ENCODE measurements at regions not wholly inside any gene's neighbourhood (a gene's known extent, or its start where the extent isn't known, plus 50 kb on each side); places are given as distances from the start of the nearest gene placed in this dataset.

GRCh38 chr1:234932106-234932505 is 196.5 kb downstream of the TOMM20 start:
- peak in 1 of 3 donors; percentile 32 for DNase-seq
- Histone ChIP-seq H3K36me3 (no peaks in the 10 kb centered on the region), H3K27me3 (no peaks in the 10 kb centered on the region), H3K9me3 (no peaks in the 10 kb centered on the region), H3K27ac (no peak overlapping the region), H3K4me3 (no peak overlapping the region), H3K4me1 (peaks cover 0 to 10% (median 4%) of the 10 kb centered on the region in 4 donors)
- no peak for TF ChIP-seq POLR2A (IDR thresholded peaks at IDR 0.05)
- TF ChIP-seq CTCF (IDR thresholded peaks at IDR 0.05) = no peak

- Histone ChIP-seq H3K27me3 (no peaks in the 10 kb centered on the region), H3K4me1 (peaks cover 0 to 15% (median 5%) of the 10 kb centered on the region in 4 donors), H3K4me3 (no peak overlapping the region), H3K36me3 (no peaks in the 10 kb centered on the region), H3K27ac (no peak overlapping the region), H3K9me3 (no peaks in the 10 kb centered on the region)
- no peak for TF ChIP-seq CTCF (IDR thresholded peaks at IDR 0.05)
- TF ChIP-seq POLR2A (IDR thresholded peaks at IDR 0.05) = no peak
- peak in 1 of 3 donors; percentile 17 for DNase-seq
These were observed 197.1 kb downstream of the TOMM20 start for GRCh38 chr1:234931404-234931973.

DNA sequence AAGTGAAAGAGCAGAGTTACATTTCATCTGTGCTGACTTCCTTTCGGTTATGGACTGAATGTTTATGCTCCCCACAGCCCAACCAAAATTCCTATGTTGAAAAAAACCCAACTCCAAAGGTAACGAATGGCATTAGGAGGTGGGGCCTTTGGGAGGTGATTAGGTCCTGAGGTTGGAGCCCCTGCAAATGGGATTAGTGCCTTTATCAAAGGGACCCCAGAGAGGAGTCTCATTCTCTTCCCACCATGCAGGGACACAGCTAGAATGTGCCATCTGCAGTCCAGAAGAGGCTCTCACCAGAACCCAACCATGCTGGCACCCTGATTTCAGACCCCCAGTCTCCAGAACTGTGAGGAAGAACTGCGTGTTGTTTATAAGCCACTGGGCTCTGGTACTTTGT is 199.3 kb downstream of the TOMM20 start:
- Histone ChIP-seq H3K27me3 (no peaks in the 10 kb centered on the region), H3K36me3 (no peaks in the 10 kb centered on the region), H3K27ac (no peak overlapping the region), H3K4me3 (no peak overlapping the region), H3K9me3 (no peaks in the 10 kb centered on the region), H3K4me1 (peaks cover 0 to 19% (median 8%) of the 10 kb centered on the region in 4 donors)
- DNase-seq = peak in 1 of 3 donors; percentile 15
- no peak for TF ChIP-seq CTCF (IDR thresholded peaks at IDR 0.05)
- no peak for TF ChIP-seq POLR2A (IDR thresholded peaks at IDR 0.05)

GRCh38 chr1:234928642-234929041 is 200.0 kb downstream of the TOMM20 start:
- no peak overlapping the region for H3K4me3 ChIP-seq
- H3K36me3 ChIP-seq = no peaks in the 10 kb centered on the region
- no peaks in the 10 kb centered on the region for H3K27me3 ChIP-seq
- H3K9me3 ChIP-seq = no peaks in the 10 kb centered on the region
- H3K27ac ChIP-seq = no peak overlapping the region
- DNase-seq = peak in 1 of 3 donors; percentile 42
- TF ChIP-seq POLR2A (IDR thresholded peaks at IDR 0.05) (no peak), CTCF (IDR thresholded peaks at IDR 0.05) (no peak)
- peaks cover 0 to 18% (median 6%) of the 10 kb centered on the region in 4 donors for H3K4me1 ChIP-seq

DNA sequence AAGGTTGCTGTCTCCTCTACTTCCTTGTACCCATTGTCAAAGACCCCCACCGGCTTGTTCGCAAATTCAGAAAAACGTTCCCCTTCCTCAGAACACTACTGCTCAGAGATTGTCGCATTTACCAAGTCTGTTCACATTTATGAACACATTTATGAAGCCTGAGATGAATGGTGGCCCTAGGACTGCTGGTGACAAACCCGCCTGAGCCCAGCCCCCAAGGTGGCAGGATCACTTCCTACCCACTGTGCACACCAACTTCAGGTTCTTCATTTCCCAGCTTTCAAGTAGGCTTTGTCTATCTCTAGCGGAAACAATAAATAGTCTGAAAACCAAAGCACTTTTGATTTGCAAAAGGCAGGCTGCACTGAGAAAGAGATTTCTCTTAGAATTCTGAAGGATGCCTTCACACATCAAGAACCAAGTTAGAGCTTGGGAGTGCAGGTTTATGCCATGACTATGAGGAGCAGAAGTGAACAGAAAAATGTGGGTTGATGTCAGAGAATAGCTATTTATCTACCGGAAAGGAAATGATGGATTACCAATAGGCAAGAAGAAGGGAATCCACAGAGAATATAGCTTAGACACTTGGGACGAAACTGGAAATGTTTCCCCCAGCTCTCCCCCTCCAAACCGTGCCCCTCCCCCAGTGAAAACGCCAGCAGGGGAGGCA is 200.5 kb downstream of the TOMM20 start:
- Histone ChIP-seq H3K9me3 (no peaks in the 10 kb centered on the region), H3K4me3 (no peak overlapping the region), H3K27ac (peak overlapping the region in 1 of 4 donors; percentile 77), H3K4me1 (peaks cover 0 to 13% (median 4%) of the 10 kb centered on the region in 4 donors), H3K36me3 (no peaks in the 10 kb centered on the region), H3K27me3 (no peaks in the 10 kb centered on the region)
- peak in 1 of 3 donors; percentile 18 for DNase-seq
- no peak for TF ChIP-seq POLR2A (IDR thresholded peaks at IDR 0.05)

GRCh38 chr1:234927312-234927970 is 201.2 kb downstream of the TOMM20 start:
- H3K4me1 ChIP-seq = peaks cover 0 to 13% (median 3%) of the 10 kb centered on the region in 4 donors
- DNase-seq = no peak
- no peaks in the 10 kb centered on the region for H3K27me3 ChIP-seq
- no peaks in the 10 kb centered on the region for H3K36me3 ChIP-seq
- TF ChIP-seq POLR2A (IDR thresholded peaks at IDR 0.05) = no peak
- no peak for TF ChIP-seq CTCF (IDR thresholded peaks at IDR 0.05)
- H3K4me3 ChIP-seq = peak overlapping the region in 1 of 4 donors; percentile 30
- H3K9me3 ChIP-seq = no peaks in the 10 kb centered on the region
- peak overlapping the region; percentile 65 to 77 (median 68) for H3K27ac ChIP-seq
